Esophagus squamous epithelium (tissue), 4 donors: ENCODE measurements at regions not wholly inside any gene's neighbourhood (a gene's known extent, or its start where the extent isn't known, plus 50 kb on each side); places are given as distances from the start of the nearest gene placed in this dataset.

Experiments
- CTCF ChIP-seq, 6 experiments: fragments of 450-650 bp in 4 of 6; fragments of 200-600 bp in 2 of 6; sonication (generic) in 2 of 6; IDR thresholded peaks; one replicate each; pipeline ENCODE4 v1.5.1; 2016 to 2019; ENCODE audit warnings: antibody characterized with exemption in 6 of 6, mild to moderate bottlenecking in 4 of 6, moderate library complexity in 4 of 6
- POLR2A ChIP-seq, 4 donors: fragments of 450-650 bp; IDR thresholded peaks; one replicate each; pipeline ENCODE4 v1.6.1; 2017; ENCODE audit warnings: antibody characterized with exemption in 4 of 4, mild to moderate bottlenecking in 4 of 4, moderate library complexity in 3 of 4

- TF ChIP-seq POLR2A (IDR thresholded peaks at IDR 0.05) (no peak), CTCF (IDR thresholded peaks at IDR 0.05) (no peak)
These were observed 97.5 kb downstream of the SLC10A2 start for GRCh38 chr13:102968572-102969228.
